CD4-positive, alpha-beta T cell treated with Interferon gamma for 1 hour (primary cell): ENCODE measurements at regions not wholly inside any gene's neighbourhood (a gene's known extent, or its start where the extent isn't known, plus 50 kb on each side); places are given as distances from the start of the nearest gene placed in this dataset.

Source experiments
- DNase-seq: peaks from one replicate; pipeline ENCODE4 v3.0.0-alpha.2; 2020

DNA sequence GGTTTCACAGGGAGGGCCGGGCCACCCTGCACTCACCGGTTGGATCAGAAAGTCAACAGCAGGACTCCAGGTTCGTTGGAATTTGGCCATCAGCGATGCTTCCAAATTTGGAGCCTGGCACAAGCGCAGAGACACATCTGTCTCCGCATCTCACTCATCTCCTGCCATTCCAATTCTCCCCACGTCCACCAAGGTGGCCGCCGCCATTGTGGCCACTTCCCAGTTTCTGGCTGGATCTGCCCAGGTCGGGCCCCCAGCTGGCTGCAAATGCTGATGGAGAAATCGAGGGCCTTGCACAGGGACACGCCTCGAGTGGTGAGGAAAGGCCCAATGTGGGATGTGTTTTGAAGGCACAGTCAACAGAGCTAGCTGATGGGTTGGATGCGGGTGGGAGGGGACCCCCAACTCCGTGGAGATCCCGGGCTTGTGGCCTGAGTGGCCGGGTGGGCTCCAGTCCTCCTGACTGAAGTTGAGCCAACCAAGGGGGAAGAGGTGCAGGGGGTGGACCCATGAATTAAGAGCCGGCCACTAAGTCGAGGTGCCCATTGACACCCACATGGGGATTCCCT lies 102.7 kb downstream of the CRYAA start:
- no peak for DNase-seq

DNA sequence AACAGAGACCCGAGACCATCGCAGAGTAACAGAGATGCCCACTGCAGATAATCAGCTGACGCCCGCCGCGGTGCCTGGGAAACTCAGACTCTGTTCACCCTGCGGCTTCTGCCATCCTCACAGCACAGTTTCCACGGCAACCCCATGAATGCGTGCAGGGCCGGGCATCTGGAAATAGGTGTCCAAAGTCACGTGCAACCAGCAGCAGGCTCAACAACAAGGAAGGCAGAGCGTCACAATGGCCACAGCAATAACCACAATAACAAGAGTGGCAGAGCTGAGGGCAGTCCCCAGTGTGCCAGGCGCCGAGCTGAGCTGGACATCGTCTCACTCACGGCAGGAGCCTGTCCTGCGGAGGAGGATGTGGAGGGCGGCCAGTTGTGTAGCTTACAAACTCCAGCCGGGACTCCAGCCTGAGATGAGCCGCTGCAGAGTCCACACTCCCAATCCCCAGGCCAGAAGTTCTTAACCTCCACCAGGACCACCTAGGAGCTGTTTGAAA lies 102.0 kb downstream of the CRYAA start:
- DNase-seq, result no peak

DNA sequence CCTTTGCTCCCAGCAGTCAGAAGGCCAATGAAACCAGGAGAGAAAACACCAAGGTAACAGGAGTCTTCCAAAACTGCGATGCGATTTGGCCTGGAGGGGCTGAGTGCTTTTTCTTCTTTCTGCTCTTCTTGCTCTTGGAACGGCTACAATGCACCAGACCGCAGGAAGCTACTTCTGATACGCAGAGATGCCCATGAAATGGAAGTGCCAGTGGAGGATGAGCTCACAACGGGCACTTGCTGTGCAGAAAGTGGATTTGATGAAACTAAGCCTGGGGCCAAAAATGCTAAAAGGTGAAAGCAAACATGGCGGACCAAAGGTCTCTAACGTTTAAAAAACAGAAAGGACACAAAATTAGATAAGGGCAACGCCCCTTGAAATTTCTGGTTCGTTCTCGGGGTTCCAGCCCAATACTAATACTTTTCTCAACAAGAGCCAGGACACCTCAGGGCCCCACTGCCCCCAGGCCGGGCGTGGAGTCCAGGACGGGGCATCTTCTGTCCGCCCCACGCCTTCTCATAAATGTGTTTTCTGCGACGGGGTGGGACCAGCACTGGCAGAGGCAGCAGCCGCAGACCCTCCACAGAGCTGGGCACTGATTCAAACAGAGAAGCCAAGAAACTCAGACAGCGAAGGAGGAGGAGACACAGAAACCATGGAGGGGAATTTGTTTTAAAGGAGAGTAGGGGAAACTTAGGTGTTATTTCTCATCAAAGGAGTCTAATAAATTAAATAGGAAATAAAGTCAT lies 101.3 kb downstream of the CRYAA start:
- DNase-seq, result no peak

DNA sequence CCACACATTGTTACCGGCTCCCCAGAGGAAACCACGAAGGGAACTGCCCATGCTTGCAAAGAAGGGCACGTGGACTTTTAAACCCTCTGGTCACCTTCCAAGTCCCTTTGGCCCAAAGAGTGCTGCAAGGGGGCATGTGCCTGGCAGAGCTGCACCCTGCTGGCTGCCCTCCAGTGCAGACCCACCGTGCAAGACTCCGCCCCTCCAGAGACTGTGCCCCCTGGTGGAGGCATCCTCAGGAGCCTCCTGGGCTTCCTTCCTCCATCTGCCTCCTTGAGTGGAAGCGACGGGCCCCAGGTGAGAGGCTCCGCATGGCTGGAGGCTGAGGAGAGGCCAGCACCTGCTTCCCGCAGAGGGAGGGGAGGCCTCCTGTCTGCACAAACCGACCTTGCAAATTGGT lies 100.6 kb downstream of the CRYAA start:
- peak; percentile 25 for DNase-seq

DNA sequence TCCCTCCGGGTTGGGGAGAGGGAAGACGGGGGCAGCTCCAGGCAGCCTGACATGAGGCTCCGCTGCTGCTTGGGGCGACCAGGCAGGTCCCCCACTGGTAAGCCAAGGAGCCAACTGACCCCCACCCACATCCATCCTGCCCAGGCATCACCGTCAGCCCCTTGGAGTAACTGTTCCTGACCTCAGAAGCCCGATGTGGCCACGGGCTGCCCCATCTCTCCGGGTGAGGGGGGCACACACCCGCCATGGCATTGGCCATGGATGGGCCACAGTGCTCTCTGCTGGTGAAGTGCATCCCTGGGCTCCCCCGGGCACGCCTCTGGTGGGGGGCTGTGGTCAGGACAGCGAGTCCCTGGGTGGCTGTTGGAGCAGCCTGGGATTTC lies 100.0 kb downstream of the CRYAA start:
- no peak for DNase-seq

DNA sequence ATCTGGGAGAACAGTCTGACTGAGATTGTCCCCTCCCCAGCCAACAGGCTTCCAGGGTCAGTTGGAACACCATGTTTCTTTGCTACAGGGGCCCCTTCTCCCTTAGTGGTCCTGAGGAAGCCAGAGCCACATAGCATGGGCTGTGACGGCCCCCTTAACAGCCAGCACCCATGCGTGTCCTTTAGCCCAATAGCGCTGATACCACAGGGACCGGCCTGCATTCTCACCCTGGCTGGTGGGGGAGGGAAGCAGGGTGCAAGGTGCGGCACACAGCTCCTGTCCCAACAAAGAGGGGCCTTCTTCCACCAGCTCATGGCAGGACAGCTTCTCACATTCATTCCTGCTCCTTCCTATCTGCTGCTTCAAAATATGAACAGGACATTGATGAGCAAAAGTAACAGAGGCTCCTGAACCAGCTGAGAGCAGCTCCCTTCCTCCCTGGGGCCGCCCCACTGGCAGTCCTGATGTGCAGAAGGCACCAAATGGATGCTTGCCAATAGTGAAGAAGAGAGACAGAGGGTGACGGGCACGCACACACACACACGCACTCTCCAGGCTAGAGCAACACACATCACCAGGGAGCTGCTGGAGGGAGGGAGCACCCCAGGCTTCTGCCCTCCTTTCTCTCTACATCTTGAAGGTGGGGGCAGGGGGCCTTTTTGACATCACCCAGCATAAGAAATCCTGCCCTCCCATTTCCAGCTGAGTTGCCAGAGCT lies 99.4 kb downstream of the CRYAA start:
- no peak for DNase-seq

DNA sequence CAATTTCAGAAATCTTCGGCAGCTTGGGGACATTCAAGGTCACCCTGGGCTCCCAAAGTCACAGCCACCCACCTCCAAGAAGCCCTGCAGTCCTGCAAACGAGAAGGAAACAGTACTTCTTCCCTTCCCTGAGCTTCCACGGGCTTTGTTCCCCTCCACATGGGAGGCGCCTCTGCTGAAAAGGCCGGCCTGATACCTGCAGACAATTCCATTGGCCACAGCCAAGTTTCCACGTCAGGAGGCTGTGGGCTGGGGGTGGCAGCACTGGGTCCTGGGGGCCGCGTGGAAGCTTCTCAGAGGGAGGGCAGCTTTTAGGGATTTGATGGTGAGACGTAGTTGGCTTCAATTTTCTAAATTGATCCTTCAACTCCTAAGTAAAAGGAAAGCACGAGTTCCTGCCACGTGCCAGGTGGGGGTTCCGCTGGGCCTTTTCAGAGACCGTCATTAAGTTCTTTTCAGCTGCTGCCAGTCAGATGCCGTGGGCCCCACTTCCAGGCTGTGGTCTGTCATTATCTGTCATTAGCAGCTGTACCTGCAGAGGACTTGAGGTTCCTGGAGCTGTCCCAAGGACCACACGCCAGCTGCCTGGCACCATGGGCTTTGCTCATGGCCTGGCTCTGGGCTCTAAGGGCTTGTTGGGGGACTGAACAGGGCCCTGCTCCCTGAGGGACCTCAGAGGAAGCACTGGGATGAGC lies 98.7 kb downstream of the CRYAA start:
- no peak for DNase-seq

DNA sequence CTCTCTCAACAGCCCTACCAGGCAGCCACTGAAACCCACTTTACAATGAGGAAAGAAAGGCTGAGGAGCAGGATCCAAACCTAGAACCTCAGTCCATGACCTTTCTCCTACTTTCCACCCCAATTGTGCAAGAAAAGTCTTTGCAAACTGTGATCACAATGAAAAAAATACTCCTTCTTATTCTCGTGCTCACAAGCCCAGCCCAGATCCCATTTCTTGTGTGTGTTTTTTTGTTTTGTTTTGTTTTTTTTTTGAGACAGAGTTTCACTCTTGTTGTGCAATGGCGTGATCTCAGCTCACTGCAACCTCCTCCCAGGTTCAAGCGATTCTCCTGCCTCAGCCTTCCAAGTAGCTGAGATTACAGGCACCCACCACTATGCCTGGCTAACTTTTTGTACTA lies 97.7 kb downstream of the CRYAA start:
- DNase-seq, result no peak

DNA sequence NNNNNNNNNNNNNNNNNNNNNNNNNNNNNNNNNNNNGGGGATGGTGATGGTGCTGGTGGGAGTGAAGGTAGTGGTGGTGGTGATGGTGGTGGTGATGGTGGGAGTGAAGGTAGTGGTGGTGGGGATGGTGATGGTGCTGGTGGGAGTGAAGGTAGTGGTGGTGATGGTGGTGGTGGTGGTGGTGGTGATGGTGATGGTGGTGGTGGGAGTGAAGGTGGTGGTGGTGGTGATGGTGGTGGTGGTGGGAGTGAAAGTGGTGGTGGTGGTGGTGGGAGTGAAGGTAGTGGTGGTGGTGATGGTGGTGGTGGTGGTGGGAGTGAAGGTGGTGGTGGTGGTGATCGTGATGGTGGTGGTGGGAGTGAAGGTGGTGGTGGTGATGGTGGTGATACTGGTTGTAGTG lies 93.6 kb downstream of the CRYAA start:
- DNase-seq, result no peak
